WTC11 (cell line): ENCODE measurements at regions not wholly inside any gene's neighbourhood (a gene's known extent, or its start where the extent isn't known, plus 50 kb on each side); places are given as distances from the start of the nearest gene placed in this dataset.

Experiments used
- ATAC-seq: fragments of 200-7000 bp; cut with Tn5 transposase; 2 replicates; pipeline ENCODE4 v1.10.0; 2021; ENCODE audit warnings: mild to moderate bottlenecking, moderate library complexity
- CTCF ChIA-PET: fragments of 300-600 bp; sonication (Branson Sonifier 250); formaldehyde crosslinking; loops from one replicate; lab custom pipeline; 2021; ENCODE audit warnings: antibody characterized with exemption; lab: Charles Lee
- POLR2A ChIA-PET: fragments of 350-600 bp; sonication (Branson Sonifier 250); formaldehyde crosslinking; loops from one replicate; lab custom pipeline; 2021; ENCODE audit warnings: antibody characterized with exemption; lab: Charles Lee
- DNase-seq: peaks from one replicate; pipeline ENCODE4 v3.0.0; 2021; ENCODE audit warnings: low spot score
- H3K27ac Mint-ChIP-seq: 2 replicates; pipeline ENCODE4 v1.8.0; 2021; ENCODE audit warnings: mixed read lengths
- H3K27me3 Mint-ChIP-seq: 2 replicates; pipeline ENCODE4 v1.8.0; 2021; ENCODE audit warnings: low read depth, mild to moderate bottlenecking, moderate library complexity, mixed read lengths
- H3K36me3 Mint-ChIP-seq: 2 replicates; pipeline ENCODE4 v1.8.0; 2021; ENCODE audit warnings: mixed read lengths
- H3K4me1 Mint-ChIP-seq: 2 replicates; pipeline ENCODE4 v1.8.0; 2022; ENCODE audit warnings: mixed read lengths
- H3K4me3 Mint-ChIP-seq: 2 replicates; pipeline ENCODE4 v1.8.0; 2021; ENCODE audit warnings: mild to moderate bottlenecking, moderate library complexity, mixed read lengths
- H3K9me3 Mint-ChIP-seq: 2 replicates; pipeline ENCODE4 v1.8.0; 2021; ENCODE audit warnings: mixed read lengths
- CDX4 ChIP-seq: fragments of 250-450 bp; sonication (Bioruptor Pico); IDR thresholded peaks from 2 replicates; pipeline ENCODE4 v1.9.0; 2021; ENCODE audit warnings: moderate library complexity, mild to moderate bottlenecking, inconsistent platforms, borderline replicate concordance
- EMX1 ChIP-seq: fragments of 250-450 bp; sonication (Bioruptor Pico); IDR thresholded peaks from 2 replicates; pipeline ENCODE4 v1.8.0; 2021; ENCODE audit warnings: mild to moderate bottlenecking
- FOXK1 ChIP-seq: sonication (generic); formaldehyde crosslinking; IDR thresholded peaks from 2 replicates; pipeline ENCODE4 v1.8.0; 2022; ENCODE audit warnings: mild to moderate bottlenecking, moderate library complexity, missing genetic modification reagents
- GTF2I ChIP-seq: fragments of 250-450 bp; sonication (Bioruptor Pico); conservative IDR thresholded peaks from 2 replicates; pipeline ENCODE4 v1.4.0; 2021; ENCODE audit warnings: mild to moderate bottlenecking
- JAZF1 ChIP-seq: fragments of 250-450 bp; sonication (Bioruptor Pico); IDR thresholded peaks from 2 replicates; pipeline ENCODE4 v1.9.0; 2021; ENCODE audit warnings: moderate library complexity, mild to moderate bottlenecking, inconsistent platforms
- NFATC4 ChIP-seq: fragments of 250-450 bp; sonication (Bioruptor Pico); IDR thresholded peaks from 2 replicates; pipeline ENCODE4 v1.9.0; 2021; ENCODE audit warnings: mild to moderate bottlenecking
- NR1H2 ChIP-seq: sonication (generic); formaldehyde crosslinking; IDR thresholded peaks from 2 replicates; pipeline ENCODE4 v1.9.0; 2021; ENCODE audit warnings: mild to moderate bottlenecking, moderate library complexity, missing genetic modification reagents
- NR3C1 ChIP-seq: sonication (generic); formaldehyde crosslinking; conservative IDR thresholded peaks from 2 replicates; pipeline ENCODE4 v1.8.1; 2023; ENCODE audit warnings: low read depth, mild to moderate bottlenecking, missing genetic modification reagents
- OVOL2 ChIP-seq: fragments of 250-450 bp; sonication (Bioruptor Pico); IDR thresholded peaks from 2 replicates; pipeline ENCODE4 v1.9.0; 2021; ENCODE audit warnings: mild to moderate bottlenecking, borderline replicate concordance
- PRRX2 ChIP-seq: fragments of 250-450 bp; sonication (Bioruptor Pico); IDR thresholded peaks from 2 replicates; pipeline ENCODE4 v1.8.0; 2021; ENCODE audit warnings: mild to moderate bottlenecking
- SOX15 ChIP-seq: fragments of 250-450 bp; sonication (Bioruptor Pico); IDR thresholded peaks from 2 replicates; pipeline ENCODE4 v1.9.0; 2021; ENCODE audit warnings: mild to moderate bottlenecking
- SP1 ChIP-seq: sonication (generic); formaldehyde crosslinking; conservative IDR thresholded peaks from 2 replicates; pipeline ENCODE4 v1.8.1; 2022; ENCODE audit warnings: missing genetic modification reagents
- STAT6 ChIP-seq: sonication (generic); formaldehyde crosslinking; conservative IDR thresholded peaks from 2 replicates; pipeline ENCODE4 v1.8.1; 2023; ENCODE audit warnings: mild to moderate bottlenecking, low read depth, missing genetic modification reagents, moderate library complexity
- TEAD4 ChIP-seq: sonication (generic); formaldehyde crosslinking; IDR thresholded peaks from 2 replicates; pipeline ENCODE4 v1.8.0; 2022; ENCODE audit warnings: mild to moderate bottlenecking, missing genetic modification reagents
- TP53 ChIP-seq: sonication (generic); formaldehyde crosslinking; IDR thresholded peaks from 2 replicates; pipeline ENCODE4 v1.8.1; 2023; ENCODE audit warnings: mild to moderate bottlenecking, missing genetic modification reagents
- ZBTB43 ChIP-seq: sonication (generic); formaldehyde crosslinking; IDR thresholded peaks from 2 replicates; pipeline ENCODE4 v1.8.1; 2023; ENCODE audit warnings: mild to moderate bottlenecking, missing genetic modification reagents
- ZNF121 ChIP-seq: sonication (generic); formaldehyde crosslinking; IDR thresholded peaks from 2 replicates; pipeline ENCODE4 v1.8.0; 2023; ENCODE audit warnings: missing genetic modification reagents
- ZNF219 ChIP-seq: sonication (generic); formaldehyde crosslinking; IDR thresholded peaks from 2 replicates; pipeline ENCODE4 v1.8.0; 2023; ENCODE audit warnings: missing genetic modification reagents, mild to moderate bottlenecking, borderline replicate concordance
- ZNF263 ChIP-seq: sonication (generic); formaldehyde crosslinking; IDR thresholded peaks from 2 replicates; pipeline ENCODE4 v1.8.1; 2022; ENCODE audit warnings: low read depth, mild to moderate bottlenecking, moderate library complexity, missing genetic modification reagents
- ZNF281 ChIP-seq: sonication (generic); formaldehyde crosslinking; IDR thresholded peaks from 2 replicates; pipeline ENCODE4 v1.8.0; 2023; ENCODE audit warnings: mild to moderate bottlenecking, missing genetic modification reagents
- ZNF416 ChIP-seq: fragments of 250-450 bp; sonication (Bioruptor Pico); IDR thresholded peaks from 2 replicates; pipeline ENCODE4 v1.9.0; 2021; ENCODE audit warnings: mild to moderate bottlenecking, inconsistent platforms
- ZSCAN18 ChIP-seq: fragments of 250-450 bp; sonication (Bioruptor Pico); IDR thresholded peaks from 2 replicates; pipeline ENCODE4 v2.1.2; 2022; ENCODE audit warnings: mild to moderate bottlenecking, moderate library complexity

GRCh38 chr11:27239305-27239942 lies 123.6 kb downstream of the CCDC34 start:
- H3K9me3 Mint-ChIP-seq, result peaks cover 9% of the 10 kb centered on the region
- TF ChIP-seq ZNF121 (CRISPR knock-in tag) (no peak), SOX15 (CRISPR knock-in tag) (no peak), PRRX2 (CRISPR knock-in tag) (no peak), FOXK1 (CRISPR knock-in tag) (no peak), ZNF416 (CRISPR knock-in tag) (no peak), TP53 (CRISPR knock-in tag) (no peak), TEAD4 (CRISPR knock-in tag) (no peak), NR3C1 (CRISPR knock-in tag) (no peak), EMX1 (CRISPR knock-in tag) (no peak), OVOL2 (CRISPR knock-in tag) (no peak), CDX4 (CRISPR knock-in tag) (no peak), STAT6 (CRISPR knock-in tag) (no peak), NFATC4 (CRISPR knock-in tag) (no peak), JAZF1 (no peak), GTF2I (CRISPR knock-in tag) (no peak), ZSCAN18 (CRISPR knock-in tag) (no peak)
- no peaks in the 10 kb centered on the region; the same call in 1 of the 2 replicates for H3K27me3 Mint-ChIP-seq
- peaks cover 14% of the 10 kb centered on the region for H3K4me1 Mint-ChIP-seq
- ChIA-PET POLR2A (no interaction called here), CTCF (no interaction called here)
- no peak overlapping the region for H3K4me3 Mint-ChIP-seq
- H3K36me3 Mint-ChIP-seq, result peaks cover 4% of the 10 kb centered on the region; the same call in 1 of the 2 replicates
- no peak for DNase-seq
- no peak for ATAC-seq
- H3K27ac Mint-ChIP-seq, result no peak overlapping the region

GRCh38 chr11:27238811-27239210 lies 124.2 kb downstream of the CCDC34 start:
- Mint-ChIP-seq H3K4me3 (no peak overlapping the region), H3K27ac (no peak overlapping the region), H3K9me3 (peaks cover 3% of the 10 kb centered on the region), H3K4me1 (peaks cover 14% of the 10 kb centered on the region), H3K27me3 (no peaks in the 10 kb centered on the region; the same call in 1 of the 2 replicates), H3K36me3 (peaks cover 2% of the 10 kb centered on the region; the same call in 1 of the 2 replicates)
- ChIA-PET CTCF (no interaction called here), POLR2A (no interaction called here)
- DNase-seq (no peak), ATAC-seq (no peak)
- TF ChIP-seq ZNF281 (CRISPR knock-in tag) (no peak), NR1H2 (CRISPR knock-in tag) (no peak), OVOL2 (CRISPR knock-in tag) (no peak), NFATC4 (CRISPR knock-in tag) (no peak), JAZF1 (no peak), ZBTB43 (CRISPR knock-in tag) (no peak), ZNF263 (CRISPR knock-in tag) (no peak), CDX4 (CRISPR knock-in tag) (no peak), SP1 (no peak), STAT6 (CRISPR knock-in tag) (no peak), ZNF219 (no peak)
